HG03558 (cell line): ENCODE measurements at regions not wholly inside any gene's neighbourhood (a gene's known extent, or its start where the extent isn't known, plus 50 kb on each side); places are given as distances from the start of the nearest gene placed in this dataset.
"Not testable (repeated sequence)": the region's sequence is repeated elsewhere in the genome, so short reads cannot be mapped to it uniquely, and the experiment has no call there.

ENCODE experiments used
- ATAC-seq: cut with Tn5 transposase; IDR thresholded peaks from one replicate; pipeline ENCODE4 v1.9.1; 2021; ENCODE audit warnings: moderate number of reproducible peaks; ENCODE audit not compliant: unreplicated experiment; ENCODE audit errors: extremely low read depth

- ATAC-seq, result no peak
These were observed 60.5 kb downstream of the DSEL start for GRCh38 chr18:67455890-67456501.

DNA sequence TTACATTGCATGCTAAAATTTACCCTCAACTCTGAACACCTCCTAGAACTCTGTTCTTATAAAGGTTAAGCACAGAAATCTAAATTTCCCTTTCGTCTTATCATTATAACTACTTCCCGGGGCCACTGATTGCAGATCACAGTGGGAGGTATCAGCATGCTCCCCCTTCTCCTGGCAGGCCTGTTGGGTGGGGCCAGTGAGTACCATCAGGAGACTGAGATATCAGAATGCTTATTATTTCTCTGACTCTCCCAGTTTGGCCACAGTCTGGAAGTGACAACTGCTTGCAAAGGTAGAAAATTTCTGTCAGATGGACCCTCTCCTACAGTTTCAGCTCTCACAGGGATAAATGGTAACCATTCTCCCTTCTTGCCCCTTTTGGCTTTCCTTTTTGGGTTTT is 62.6 kb downstream of the DSEL start:
- no peak for ATAC-seq

GRCh38 chr18:67451960-67452359 is 64.6 kb downstream of the DSEL start:
- ATAC-seq, result no peak

GRCh38 chr18:67451101-67451500 is 65.4 kb downstream of the DSEL start:
- not testable (repeated sequence) for ATAC-seq

DNA sequence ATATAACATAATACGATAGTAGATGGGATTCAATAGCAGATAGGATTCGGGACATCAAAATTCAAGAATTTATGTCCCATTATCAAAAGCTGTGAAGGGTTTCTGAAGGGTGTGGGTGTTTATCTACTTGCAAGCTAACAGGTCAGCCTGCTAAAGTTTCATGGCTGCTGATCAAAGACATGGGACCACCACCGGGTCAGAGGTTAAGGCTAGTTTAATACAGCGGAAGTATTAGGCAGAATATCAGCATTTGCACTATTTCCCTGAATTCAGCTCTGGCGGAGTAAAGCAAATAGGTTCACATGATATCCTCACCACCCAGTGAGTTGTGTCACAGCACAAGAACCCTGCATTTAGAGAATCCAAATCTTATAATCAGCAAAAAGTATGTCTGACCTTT is 82.5 kb downstream of the DSEL start:
- ATAC-seq, result no peak

DNA sequence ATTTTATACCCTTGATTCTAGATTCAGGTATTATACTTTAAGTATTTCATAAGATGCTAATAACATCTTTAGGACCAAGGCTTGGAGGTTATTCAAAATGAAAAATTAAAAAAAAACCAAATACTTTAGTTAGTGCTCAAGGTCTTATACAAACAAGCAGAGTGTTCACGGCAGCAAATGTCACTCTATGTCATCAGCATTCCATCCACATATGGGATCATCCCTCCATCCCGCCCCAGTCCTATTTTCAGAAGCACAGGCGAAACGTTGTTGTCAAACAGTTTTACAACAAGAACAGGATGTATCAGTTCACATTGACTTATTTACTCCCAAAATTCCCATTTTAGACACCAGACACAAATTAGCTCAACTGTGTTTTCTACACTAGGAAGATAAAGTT is 83.7 kb downstream of the DSEL start:
- ATAC-seq, result no peak

GRCh38 chr18:67428805-67429204 is 87.7 kb downstream of the DSEL start:
- ATAC-seq, result no peak

GRCh38 chr18:67428158-67428557 is 88.4 kb downstream of the DSEL start:
- no peak for ATAC-seq

DNA sequence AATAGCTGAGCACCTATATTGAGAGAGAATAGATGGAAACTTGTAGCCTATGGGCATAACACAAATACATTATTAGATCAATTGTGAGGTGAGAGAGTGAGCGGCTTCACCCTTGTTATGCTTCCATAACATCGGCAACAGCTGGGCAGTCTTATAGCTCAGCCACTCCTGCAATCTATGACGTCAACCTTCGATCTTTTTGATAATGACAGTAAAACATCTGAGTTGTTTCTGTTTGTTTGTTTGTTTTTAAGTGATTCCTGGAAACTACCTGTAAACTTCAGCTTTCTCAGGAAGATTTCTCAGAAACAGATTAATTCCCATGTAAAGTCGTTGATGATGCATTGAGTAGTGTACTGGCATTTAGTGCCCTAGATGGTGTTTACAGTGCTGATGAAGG is 90.0 kb downstream of the DSEL start:
- ATAC-seq, result no peak

GRCh38 chr18:67425672-67426071 is 90.8 kb downstream of the DSEL start:
- no peak for ATAC-seq

GRCh38 chr18:67421651-67422050 is 94.9 kb downstream of the DSEL start:
- ATAC-seq, result no peak

DNA sequence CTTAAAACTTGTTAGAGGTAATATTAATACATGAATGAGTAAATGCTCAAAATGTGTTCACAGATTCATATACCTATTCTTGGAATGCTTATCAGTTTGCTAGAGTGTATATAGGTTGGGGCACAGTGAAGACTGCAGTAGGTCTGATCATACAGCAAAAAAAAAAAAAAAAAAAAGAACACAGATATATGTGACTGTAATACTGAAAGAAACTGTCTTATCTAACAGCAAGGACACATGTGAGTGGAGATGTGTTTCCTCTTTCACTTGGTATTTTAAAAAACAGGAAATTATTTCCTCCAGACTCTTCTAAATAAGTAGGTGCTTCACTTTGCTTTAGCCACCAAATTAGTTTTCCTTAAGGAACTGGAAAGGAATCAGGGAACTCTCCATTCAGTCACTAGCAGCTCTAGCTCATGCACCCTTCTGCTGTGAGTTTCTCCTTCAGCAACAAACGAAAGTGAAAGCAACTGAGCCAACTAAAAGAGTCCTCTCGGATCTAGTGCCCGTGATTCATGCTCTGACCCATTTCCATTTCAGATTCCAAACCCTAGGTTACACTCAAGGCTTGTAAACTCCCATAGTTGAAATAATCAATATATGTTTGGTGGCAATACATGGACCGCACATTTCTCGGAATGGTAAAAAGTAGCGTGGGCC is 98.5 kb downstream of the DSEL start:
- ATAC-seq, result peak; percentile 91

DNA sequence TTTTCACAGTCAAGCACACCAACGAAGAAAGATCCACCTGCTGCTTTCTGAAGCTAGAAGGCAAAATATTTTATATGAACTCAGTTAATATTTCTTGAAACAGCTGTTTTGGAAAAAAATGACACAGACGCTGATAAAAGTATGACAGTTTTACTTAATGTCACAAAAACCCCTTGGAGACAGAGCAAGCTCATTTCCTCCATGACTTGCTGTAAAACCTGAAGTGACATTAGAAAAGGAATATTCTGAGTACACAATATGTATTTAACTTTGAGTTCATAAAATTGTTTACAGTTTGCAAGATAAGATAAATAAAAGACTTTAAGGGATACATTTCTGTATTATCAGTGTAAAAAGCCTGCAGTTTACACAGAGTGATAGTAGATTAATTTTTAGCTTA is 105.4 kb downstream of the DSEL start:
- no peak for ATAC-seq

- no peak for ATAC-seq
These were observed 106.1 kb downstream of the DSEL start for GRCh38 chr18:67410075-67411070.

DNA sequence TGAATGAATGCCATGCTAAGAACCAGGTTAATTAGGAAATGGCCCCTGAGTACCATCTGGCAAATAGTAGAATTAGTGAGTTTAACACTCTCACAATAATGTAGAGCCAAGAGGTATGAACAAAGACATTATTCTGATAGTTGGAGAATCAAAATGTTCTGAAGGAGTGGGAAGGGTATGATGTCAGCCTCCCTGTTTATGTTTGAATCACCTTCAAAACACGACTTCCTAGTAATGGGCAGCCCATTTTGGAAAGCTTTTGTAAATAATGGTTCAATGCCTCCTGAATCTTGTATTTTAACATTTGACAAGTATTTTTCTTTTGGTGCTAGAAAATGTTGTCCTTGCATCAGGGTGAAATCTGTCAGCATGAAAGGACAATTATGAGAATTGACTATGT is 108.3 kb downstream of the DSEL start:
- ATAC-seq, result no peak

- no peak for ATAC-seq
These were observed 109.8 kb downstream of the DSEL start for GRCh38 chr18:67406714-67407113.

DNA sequence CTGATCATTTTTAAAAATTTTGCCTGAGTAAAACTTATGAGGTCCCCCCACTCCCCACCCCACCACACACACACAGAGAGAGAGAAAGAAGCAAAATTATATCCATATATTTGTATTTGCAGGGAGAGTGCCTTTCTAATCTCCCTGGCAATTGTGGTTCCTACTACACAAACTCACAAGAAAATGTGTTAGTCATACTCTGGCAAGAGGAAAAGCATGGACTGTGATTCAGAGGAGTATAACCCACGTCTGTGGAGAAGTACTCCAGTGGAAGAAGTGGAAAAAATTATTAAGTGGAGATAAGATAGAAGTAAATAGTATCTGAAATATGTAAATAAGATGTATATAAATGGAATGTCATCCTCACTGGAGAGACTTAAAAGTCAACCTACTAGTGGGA is 114.0 kb downstream of the DSEL start:
- no peak for ATAC-seq

DNA sequence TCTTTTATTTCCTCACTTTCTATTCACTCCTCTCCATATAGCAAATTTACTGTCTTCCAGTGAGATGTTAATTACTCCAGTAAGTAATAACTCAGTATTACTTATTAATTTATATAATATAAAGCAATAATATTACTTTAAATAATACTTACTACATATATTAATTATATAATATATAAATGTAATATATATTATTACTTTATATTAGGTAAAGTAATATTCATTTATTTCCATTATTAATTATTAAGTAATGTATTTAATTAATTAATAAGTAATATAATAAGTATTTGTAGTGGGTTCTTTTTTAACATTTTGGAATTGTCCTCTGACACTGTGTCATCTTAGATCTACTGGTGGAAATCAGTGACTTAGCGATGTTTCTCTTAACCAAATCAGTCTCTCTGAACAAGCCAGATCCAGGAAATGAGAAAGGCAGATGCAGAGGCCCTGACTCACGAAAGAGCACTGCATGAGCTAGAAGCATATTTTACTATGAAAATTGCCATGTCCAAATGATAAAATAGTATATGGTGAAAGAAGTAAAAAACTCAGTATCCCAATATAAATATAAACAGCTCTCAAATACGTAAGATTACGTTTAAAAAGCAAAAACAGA is 115.9 kb downstream of the DSEL start:
- ATAC-seq, result no peak

DNA sequence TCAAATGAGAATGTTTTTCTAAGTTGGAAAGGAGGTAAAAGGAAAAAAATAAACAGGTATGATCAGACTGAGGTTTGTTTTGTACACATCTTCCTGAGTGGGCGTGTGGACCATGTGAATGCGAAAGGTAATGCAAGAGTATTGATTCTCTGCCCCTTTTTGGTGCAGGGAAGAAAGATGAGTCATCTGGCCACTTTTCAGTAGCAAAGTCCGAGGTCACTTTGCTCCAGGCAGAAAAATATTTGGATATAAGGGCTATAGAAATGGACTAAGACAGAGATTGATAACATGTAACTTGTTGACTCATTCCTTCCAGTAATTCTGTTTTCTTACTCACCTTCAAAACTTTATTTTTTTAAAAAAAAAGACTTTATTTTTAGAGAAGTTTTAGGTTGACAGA is 130.5 kb downstream of the DSEL start:
- ATAC-seq, result no peak

DNA sequence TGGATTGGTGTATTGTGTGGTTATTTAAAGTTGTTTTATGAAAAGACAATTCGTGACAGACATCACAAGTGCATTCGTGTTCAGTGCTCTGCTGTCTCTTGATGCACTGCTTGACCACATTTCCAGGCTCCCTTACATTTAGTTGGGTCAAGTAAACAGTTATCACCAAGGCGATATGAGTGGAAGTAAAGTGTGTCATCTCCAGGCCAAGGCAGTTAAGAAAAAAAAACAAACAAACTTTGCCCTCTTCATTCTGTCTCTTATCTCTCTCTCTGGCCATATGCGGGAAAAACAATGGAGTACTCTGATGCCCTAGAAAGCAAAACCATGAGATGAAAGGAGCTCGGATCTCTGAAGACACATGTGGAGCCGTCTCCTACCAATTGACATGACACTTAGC is 131.1 kb downstream of the DSEL start:
- ATAC-seq, result no peak

DNA sequence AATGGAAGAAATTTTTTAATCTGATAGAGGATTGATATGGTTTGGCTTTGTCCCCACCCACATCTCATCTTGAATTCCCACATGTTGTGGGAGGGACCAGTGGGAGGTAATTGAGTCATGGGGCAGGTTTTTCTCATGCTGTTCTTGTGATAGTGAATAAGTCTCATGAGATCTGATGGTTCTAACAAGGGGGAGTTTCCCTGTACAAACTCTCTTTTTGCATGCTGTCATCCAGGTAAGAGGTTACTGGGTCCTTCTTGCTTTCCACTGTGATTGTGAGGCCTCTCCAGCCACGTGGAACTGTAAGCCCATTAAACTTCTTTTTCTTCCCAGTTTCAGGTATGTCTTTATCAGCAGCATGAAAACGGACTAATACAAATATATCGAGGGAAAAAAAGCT is 132.5 kb downstream of the DSEL start:
- not testable (repeated sequence) for ATAC-seq
